Caco-2 (cell line): ENCODE measurements at regions not wholly inside any gene's neighbourhood (a gene's known extent, or its start where the extent isn't known, plus 50 kb on each side); places are given as distances from the start of the nearest gene placed in this dataset.

Source experiments
- BruUV-seq: library from RNA; stranded (reverse); fragments of 400-500 nt; replicated peaks from 2 replicates; lab custom pipeline; 2021; lab: Mats Ljungman, UMichigan
- CTCF ChIA-PET: fragments of 300-600 bp; sonication (Branson Sonifier 250); formaldehyde crosslinking; loops from one replicate; lab custom pipeline; 2022; ENCODE audit warnings: antibody characterized with exemption; lab: Charles Lee
- POLR2A ChIA-PET: fragments of 300-600 bp; sonication (Branson Sonifier 250); formaldehyde crosslinking; loops from one replicate; lab custom pipeline; 2022; ENCODE audit warnings: antibody characterized with exemption; lab: Charles Lee
- DNase-seq, 2 experiments: peaks; one replicate each; pipeline versions ENCODE4 v3.0.0 to v3.0.0-alpha.2; 2020 to 2022
- H3K27me3 ChIP-seq: replicated peaks from 2 replicates; pipeline ENCODE4 v1.6.0; 2011; ENCODE audit warnings: low read length; ENCODE audit not compliant: control insufficient read depth, insufficient read depth
- H3K36me3 ChIP-seq: 2 replicates; pipeline ENCODE4 v1.5.1; 2011; ENCODE audit warnings: low read length; ENCODE audit not compliant: control insufficient read depth, insufficient read depth
- H3K4me1 ChIP-seq: fragments of 250-450 bp; sonication (Bioruptor Pico); 2 replicates; pipeline ENCODE4 v1.5.1; 2020; ENCODE audit warnings: mild to moderate bottlenecking
- H3K4me3 ChIP-seq: 2 replicates; pipeline ENCODE4 v1.5.1; 2011; ENCODE audit warnings: low read depth, mild to moderate bottlenecking, control low read depth, low read length
- H3K9me3 ChIP-seq: fragments of 250-450 bp; sonication (Bioruptor Pico); 2 replicates; pipeline ENCODE4 v1.5.1; 2020; ENCODE audit warnings: mild to moderate bottlenecking, moderate library complexity
- H3K27ac Mint-ChIP-seq: one replicate; pipeline ENCODE4 v1.8.0; 2022; ENCODE audit warnings: mixed read lengths; ENCODE audit not compliant: unreplicated experiment
- H3K27me3 Mint-ChIP-seq: one replicate; pipeline ENCODE4 v1.8.0; 2022; ENCODE audit warnings: mixed read lengths; ENCODE audit not compliant: insufficient read depth, unreplicated experiment
- H3K36me3 Mint-ChIP-seq: one replicate; pipeline ENCODE4 v1.8.0; 2022; ENCODE audit warnings: mild to moderate bottlenecking, mixed read lengths; ENCODE audit not compliant: insufficient read depth, unreplicated experiment
- H3K4me1 Mint-ChIP-seq: one replicate; pipeline ENCODE4 v1.8.0; 2022; ENCODE audit warnings: low read depth, mixed read lengths; ENCODE audit not compliant: unreplicated experiment
- H3K4me3 Mint-ChIP-seq: one replicate; pipeline ENCODE4 v1.8.0; 2022; ENCODE audit warnings: mild to moderate bottlenecking, moderate library complexity, mixed read lengths; ENCODE audit not compliant: unreplicated experiment
- H3K9me3 Mint-ChIP-seq: one replicate; pipeline ENCODE4 v1.8.0; 2022; ENCODE audit warnings: mixed read lengths; ENCODE audit not compliant: unreplicated experiment
- intact Hi-C: fragments of 100-400 bp; cut with micrococcal nuclease; formaldehyde crosslinking; loops from one replicate; pipeline ENCODE4 v1.10.0; 2022; ENCODE audit not compliant: unreplicated experiment
- TF ChIP-seq, protein P1 (sequence below), 2 experiments: fragments of 200-600 bp in 1 of 2; IDR thresholded peaks; 1 replicate in 1 of 2; 2 replicates in 1 of 2; pipeline versions ENCODE4 v1.5.1 to v1.8.0; 2011 to 2022; ENCODE audit warnings: antibody characterized with exemption in 1 of 2, control low read depth in 1 of 2, inconsistent platforms in 1 of 2, low read depth in 1 of 2, low read length in 1 of 2, mild to moderate bottlenecking in 1 of 2, moderate library complexity in 1 of 2; ENCODE audit not compliant: insufficient read depth in 1 of 2, severe bottlenecking in 1 of 2, unreplicated experiment in 1 of 2

DNA sequence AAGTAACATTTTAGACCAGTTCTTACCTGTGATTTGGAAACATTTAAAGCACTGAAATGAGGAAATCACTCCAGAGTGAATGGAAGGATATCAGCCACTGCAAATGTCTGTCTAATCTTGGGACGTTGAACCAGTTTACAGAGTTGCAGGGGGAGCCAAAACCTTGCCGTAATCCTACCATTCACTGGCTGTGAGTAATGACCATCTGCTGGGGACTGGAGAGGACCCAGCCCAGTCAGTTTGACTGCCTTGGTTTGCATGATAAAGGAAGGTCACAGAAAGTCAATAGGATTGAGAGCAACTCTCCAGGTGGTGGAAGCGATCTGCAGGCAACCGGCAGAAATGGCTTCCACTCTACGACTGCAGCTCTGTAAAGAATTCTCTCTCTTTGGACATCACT is 167.2 kb downstream of the AKR1D1 start:
- BruUV-seq: no TSS peak
- Histone ChIP-seq H3K27me3 (no peaks in the 10 kb centered on the region), H3K4me3 (no peak overlapping the region), H3K9me3 (peaks cover 20% of the 10 kb centered on the region), H3K4me1 (no peaks in the 10 kb centered on the region), H3K36me3 (no peaks in the 10 kb centered on the region)
- TF ChIP-seq, protein P1, sequence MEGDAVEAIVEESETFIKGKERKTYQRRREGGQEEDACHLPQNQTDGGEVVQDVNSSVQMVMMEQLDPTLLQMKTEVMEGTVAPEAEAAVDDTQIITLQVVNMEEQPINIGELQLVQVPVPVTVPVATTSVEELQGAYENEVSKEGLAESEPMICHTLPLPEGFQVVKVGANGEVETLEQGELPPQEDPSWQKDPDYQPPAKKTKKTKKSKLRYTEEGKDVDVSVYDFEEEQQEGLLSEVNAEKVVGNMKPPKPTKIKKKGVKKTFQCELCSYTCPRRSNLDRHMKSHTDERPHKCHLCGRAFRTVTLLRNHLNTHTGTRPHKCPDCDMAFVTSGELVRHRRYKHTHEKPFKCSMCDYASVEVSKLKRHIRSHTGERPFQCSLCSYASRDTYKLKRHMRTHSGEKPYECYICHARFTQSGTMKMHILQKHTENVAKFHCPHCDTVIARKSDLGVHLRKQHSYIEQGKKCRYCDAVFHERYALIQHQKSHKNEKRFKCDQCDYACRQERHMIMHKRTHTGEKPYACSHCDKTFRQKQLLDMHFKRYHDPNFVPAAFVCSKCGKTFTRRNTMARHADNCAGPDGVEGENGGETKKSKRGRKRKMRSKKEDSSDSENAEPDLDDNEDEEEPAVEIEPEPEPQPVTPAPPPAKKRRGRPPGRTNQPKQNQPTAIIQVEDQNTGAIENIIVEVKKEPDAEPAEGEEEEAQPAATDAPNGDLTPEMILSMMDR (IDR thresholded peaks at IDR 0.05; ENCODE audit: insufficient read depth in 1 of 2, low read depth in 1 of 2, low read length in 1 of 2, severe bottlenecking in 1 of 2, unreplicated experiment in 1 of 2): no peak
- no peak overlapping the region for H3K27ac Mint-ChIP-seq
- no peak overlapping the region for H3K4me3 Mint-ChIP-seq
- DNase-seq: no peak
- POLR2A ChIA-PET: no interaction called here
- peaks cover 7% of the 10 kb centered on the region for H3K4me1 Mint-ChIP-seq
- intact Hi-C loops: no loop called here
- CTCF ChIA-PET: no interaction called here
- no peaks in the 10 kb centered on the region for H3K36me3 Mint-ChIP-seq
- H3K9me3 Mint-ChIP-seq: peaks cover 26% of the 10 kb centered on the region
- no peaks in the 10 kb centered on the region for H3K27me3 Mint-ChIP-seq

DNA sequence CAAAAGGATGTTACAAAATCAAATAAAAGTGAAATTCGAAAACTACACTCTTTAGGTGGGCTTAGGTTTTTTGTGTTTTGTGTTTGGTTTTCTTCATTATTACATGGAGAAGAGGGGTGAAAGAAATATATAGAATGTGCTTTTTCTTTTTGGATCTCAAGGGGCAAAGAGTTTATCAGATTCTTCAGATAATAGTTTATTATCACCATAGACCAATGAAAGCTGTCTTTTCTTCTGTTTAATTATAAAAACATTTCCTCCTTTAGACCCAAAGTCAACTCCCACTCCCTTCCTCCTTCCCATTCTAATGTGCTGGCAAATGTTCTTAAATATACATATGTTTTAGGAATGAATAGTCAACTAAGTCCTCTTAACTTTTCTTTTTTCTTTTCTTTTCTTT is 167.6 kb downstream of the AKR1D1 start:
- intact Hi-C loops: no loop called here
- Histone ChIP-seq H3K4me1 (no peaks in the 10 kb centered on the region), H3K9me3 (peaks cover 24% of the 10 kb centered on the region), H3K4me3 (no peak overlapping the region), H3K27me3 (no peaks in the 10 kb centered on the region), H3K36me3 (no peaks in the 10 kb centered on the region)
- no peak for DNase-seq
- CTCF ChIA-PET: no interaction called here
- TF ChIP-seq, protein P1 (IDR thresholded peaks at IDR 0.05; ENCODE audit: insufficient read depth in 1 of 2, low read depth in 1 of 2, low read length in 1 of 2, severe bottlenecking in 1 of 2, unreplicated experiment in 1 of 2): no peak
- H3K4me1 Mint-ChIP-seq: peaks cover 7% of the 10 kb centered on the region
- no peak overlapping the region for H3K4me3 Mint-ChIP-seq
- no TSS peak for BruUV-seq
- POLR2A ChIA-PET: no interaction called here
- H3K27me3 Mint-ChIP-seq: no peaks in the 10 kb centered on the region
- no peaks in the 10 kb centered on the region for H3K36me3 Mint-ChIP-seq
- peaks cover 26% of the 10 kb centered on the region for H3K9me3 Mint-ChIP-seq
- no peak overlapping the region for H3K27ac Mint-ChIP-seq

DNA sequence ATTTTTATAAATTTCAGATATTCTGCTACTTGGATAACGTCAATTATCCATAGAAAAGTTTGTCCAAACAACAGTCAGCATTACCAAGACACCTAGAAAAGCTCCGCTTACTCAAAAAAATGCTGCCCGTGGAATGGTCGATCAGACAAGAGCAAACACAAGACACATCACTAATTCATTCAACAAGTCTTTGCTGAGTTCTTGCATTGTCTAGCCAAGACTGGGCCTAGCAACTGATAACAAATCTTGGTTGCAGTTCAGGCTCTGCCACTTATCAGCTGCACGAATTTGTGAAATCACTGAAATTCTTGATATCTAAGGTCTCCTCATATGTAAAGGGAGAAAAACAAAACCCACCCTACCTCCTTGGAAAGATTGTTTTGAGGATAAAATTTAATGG is 168.3 kb downstream of the AKR1D1 start:
- Histone ChIP-seq H3K4me1 (no peaks in the 10 kb centered on the region), H3K36me3 (no peaks in the 10 kb centered on the region), H3K4me3 (no peak overlapping the region), H3K9me3 (peaks cover 27% of the 10 kb centered on the region), H3K27me3 (no peaks in the 10 kb centered on the region)
- Mint-ChIP-seq H3K4me1 (peaks cover 7% of the 10 kb centered on the region), H3K4me3 (no peak overlapping the region), H3K36me3 (no peaks in the 10 kb centered on the region), H3K27ac (no peak overlapping the region), H3K27me3 (no peaks in the 10 kb centered on the region), H3K9me3 (peaks cover 26% of the 10 kb centered on the region)
- POLR2A ChIA-PET: no interaction called here
- no peak for DNase-seq
- CTCF ChIA-PET: no interaction called here
- intact Hi-C loops: no loop called here
- TF ChIP-seq, protein P1 (IDR thresholded peaks at IDR 0.05; ENCODE audit: insufficient read depth in 1 of 2, low read depth in 1 of 2, low read length in 1 of 2, severe bottlenecking in 1 of 2, unreplicated experiment in 1 of 2): no peak
- no TSS peak for BruUV-seq
